Liver (tissue), 8 donors: ENCODE measurements at regions not wholly inside any gene's neighbourhood (a gene's known extent, or its start where the extent isn't known, plus 50 kb on each side); places are given as distances from the start of the nearest gene placed in this dataset.

Experiments used
- DNase-seq: peaks from one replicate; pipeline ENCODE4 v3.0.0-alpha.2; 2017; ENCODE audit warnings: low spot score
- H3K27ac ChIP-seq, 2 donors: one replicate each; pipeline ENCODE4 v1.7.0; 2013; ENCODE audit warnings: inconsistent platforms in 2 of 2, low read length in 2 of 2, control low read depth in 1 of 2, low read depth in 1 of 2, mild to moderate bottlenecking in 1 of 2
- H3K27me3 ChIP-seq, 4 donors: one replicate each; pipeline versions ENCODE4 v1.6.1 to v1.7.0; 2013; ENCODE audit warnings: low read length in 3 of 4, inconsistent platforms in 1 of 4, mild to moderate bottlenecking in 1 of 4, moderate library complexity in 1 of 4; ENCODE audit not compliant: control insufficient read depth in 4 of 4, insufficient read depth in 4 of 4
- H3K36me3 ChIP-seq, 4 donors: one replicate each; pipeline versions ENCODE4 v1.6.1 to v1.7.0; 2013; ENCODE audit warnings: low read length in 3 of 4, mild to moderate bottlenecking in 3 of 4, low read depth in 1 of 4, moderate library complexity in 1 of 4; ENCODE audit not compliant: control insufficient read depth in 4 of 4, insufficient read depth in 3 of 4
- H3K4me1 ChIP-seq, 4 donors: one replicate each; pipeline versions ENCODE4 v1.6.1 to v1.7.0; 2013; ENCODE audit warnings: low read length in 3 of 4, mild to moderate bottlenecking in 3 of 4, moderate library complexity in 1 of 4; ENCODE audit not compliant: control insufficient read depth in 4 of 4, insufficient read depth in 4 of 4
- H3K4me3 ChIP-seq, 3 donors: one replicate each; pipeline versions ENCODE4 v1.6.1 to v1.7.0; 2013; ENCODE audit warnings: low read length in 3 of 3, control low read depth in 1 of 3, low read depth in 1 of 3, mild to moderate bottlenecking in 1 of 3
- H3K9ac ChIP-seq, 2 donors: one replicate each; pipeline ENCODE4 v1.7.0; 2013; ENCODE audit warnings: low read length in 2 of 2, mild to moderate bottlenecking in 2 of 2, moderate library complexity in 2 of 2, control low read depth in 1 of 2, low read depth in 1 of 2
- H3K9me3 ChIP-seq, 4 donors: one replicate each; pipeline versions ENCODE4 v1.6.1 to v1.7.0; 2013; ENCODE audit warnings: low read length in 3 of 4; ENCODE audit not compliant: control insufficient read depth in 4 of 4
- ATF3 ChIP-seq: IDR thresholded peaks from 2 replicates; pipeline ENCODE4 v1.6.1; 2016; ENCODE audit warnings: antibody characterized with exemption
- CTCF ChIP-seq: fragments of 150-350 bp; IDR thresholded peaks from 2 replicates; pipeline ENCODE4 v1.5.1; 2017; ENCODE audit warnings: improper control_type of control experiment, low read depth, low read length; ENCODE audit not compliant: missing input control
- EGR1 ChIP-seq, 2 donors: IDR thresholded peaks; 2 replicates each; pipeline ENCODE4 v1.6.1; 2016 to 2018; ENCODE audit warnings: antibody characterized with exemption in 2 of 2, low read depth in 2 of 2
- FOXA1 ChIP-seq: IDR thresholded peaks from 2 replicates; pipeline ENCODE4 v1.6.1; 2016; ENCODE audit warnings: antibody characterized with exemption
- FOXA2 ChIP-seq: IDR thresholded peaks from 2 replicates; pipeline ENCODE4 v1.6.1; 2016; ENCODE audit warnings: antibody characterized with exemption
- GABPA ChIP-seq, 2 donors: IDR thresholded peaks in 1 of 2; conservative IDR thresholded peaks in 1 of 2; 2 replicates each; pipeline ENCODE4 v1.6.1; 2016; ENCODE audit warnings: antibody characterized with exemption in 2 of 2, mild to moderate bottlenecking in 1 of 2, moderate library complexity in 1 of 2
- HNF4A ChIP-seq, 2 donors: conservative IDR thresholded peaks; 2 replicates each; pipeline ENCODE4 v1.6.1; 2016; ENCODE audit warnings: antibody characterized with exemption in 2 of 2, mild to moderate bottlenecking in 2 of 2
- HNF4G ChIP-seq: IDR thresholded peaks from 2 replicates; pipeline ENCODE4 v1.6.1; 2016; ENCODE audit warnings: antibody characterized with exemption
- JUND ChIP-seq, 2 donors: IDR thresholded peaks; 2 replicates each; pipeline ENCODE4 v1.6.1; 2016; ENCODE audit warnings: antibody characterized with exemption in 2 of 2
- MAX ChIP-seq: IDR thresholded peaks from 2 replicates; pipeline ENCODE4 v1.6.1; 2016; ENCODE audit warnings: antibody characterized with exemption
- NR2F2 ChIP-seq: IDR thresholded peaks from 2 replicates; pipeline ENCODE4 v1.6.1; 2016; ENCODE audit warnings: antibody characterized with exemption
- RAD21 ChIP-seq, 2 donors: IDR thresholded peaks; 2 replicates each; pipeline ENCODE4 v1.6.1; 2016; ENCODE audit warnings: antibody characterized with exemption in 2 of 2, mild to moderate bottlenecking in 2 of 2
- REST ChIP-seq: IDR thresholded peaks from 2 replicates; pipeline ENCODE4 v1.6.1; 2016; ENCODE audit warnings: antibody characterized with exemption, mild to moderate bottlenecking
- RXRA ChIP-seq, 2 donors: IDR thresholded peaks; 2 replicates each; pipeline ENCODE4 v1.6.1; 2017 to 2018; ENCODE audit warnings: antibody characterized with exemption in 2 of 2, mild to moderate bottlenecking in 1 of 2
- SP1 ChIP-seq: IDR thresholded peaks from 2 replicates; pipeline ENCODE4 v1.6.1; 2018; ENCODE audit warnings: antibody characterized with exemption, mild to moderate bottlenecking
- TAF1 ChIP-seq: conservative IDR thresholded peaks from 2 replicates; pipeline ENCODE4 v1.6.1; 2016; ENCODE audit warnings: antibody characterized with exemption, mild to moderate bottlenecking
- YY1 ChIP-seq: IDR thresholded peaks from 2 replicates; pipeline ENCODE4 v1.6.1; 2016; ENCODE audit warnings: antibody characterized with exemption, mild to moderate bottlenecking
- ZBTB33 ChIP-seq: IDR thresholded peaks from 2 replicates; pipeline ENCODE4 v1.6.1; 2016; ENCODE audit warnings: antibody characterized with exemption
- WGBS: extraction: QIAGEN DNeasy Blood & Tissue Kit; methylation state at CpG from one replicate; pipeline ENCODE4 v1.1.7; 2013; 5-methylcytosine and 5-hydroxymethylcytosine counted together
- donor health status: healthy.
- donor health status: healthy.
- donor health status: healthy.
- donor health status: healthy.
- donor health status: healthy.

GRCh38 chr16:79998143-79998542, 397.6 kb upstream of the MAF start:
- 96% methylated on average over 4 of the region's 4 CpGs for whole genome bisulfite sequencing
- Histone ChIP-seq H3K9me3 (no peaks in the 10 kb centered on the region), H3K27me3 (no peaks in the 10 kb centered on the region), H3K4me1 (no peaks in the 10 kb centered on the region), H3K27ac (no peak overlapping the region), H3K36me3 (no peaks in the 10 kb centered on the region), H3K4me3 (no peak overlapping the region), H3K9ac (no peak overlapping the region)
- no peak for TF ChIP-seq YY1
- TF ChIP-seq RXRA (IDR thresholded peaks at IDR 0.05), result no peak
- TF ChIP-seq FOXA1, result no peak
- no peak for TF ChIP-seq HNF4G
- TF ChIP-seq GABPA (IDR thresholded peaks at IDR 0.05 in 1 of 2, conservative IDR thresholded peaks at IDR 0.05 in 1 of 2), result no peak
- TF ChIP-seq JUND (IDR thresholded peaks at IDR 0.05), result no peak
- no peak for TF ChIP-seq EGR1 (IDR thresholded peaks at IDR 0.05; ENCODE audit: low read depth in 2 of 2)
- TF ChIP-seq RAD21 (IDR thresholded peaks at IDR 0.05), result no peak
- TF ChIP-seq MAX, result no peak
- TF ChIP-seq REST, result no peak
- no peak for TF ChIP-seq ATF3
- no peak for TF ChIP-seq TAF1
- TF ChIP-seq HNF4A (conservative IDR thresholded peaks at IDR 0.05), result no peak
- TF ChIP-seq NR2F2, result no peak
- no peak for TF ChIP-seq SP1
- no peak for TF ChIP-seq ZBTB33
- TF ChIP-seq FOXA2, result no peak
- no peak for TF ChIP-seq CTCF
- no peak for DNase-seq

GRCh38 chr16:79997257-79997656, 396.7 kb upstream of the MAF start:
- Histone ChIP-seq H3K27me3 (no peaks in the 10 kb centered on the region), H3K36me3 (no peaks in the 10 kb centered on the region), H3K27ac (no peak overlapping the region), H3K4me3 (no peak overlapping the region), H3K9ac (no peak overlapping the region), H3K4me1 (no peaks in the 10 kb centered on the region), H3K9me3 (no peaks in the 10 kb centered on the region)
- DNase-seq, result no peak
- TF ChIP-seq CTCF (peak; percentile 43), REST (no peak), TAF1 (no peak), FOXA2 (no peak), RAD21 (IDR thresholded peaks at IDR 0.05) (peak; percentile 68 to 80)
- WGBS, result 79% methylated on average over 6 of the region's 6 CpGs
